ENCODE measurements at regions not wholly inside any gene's neighbourhood (a gene's known extent, or its start where the extent isn't known, plus 50 kb on each side); places are given as distances from the start of the nearest gene placed in this dataset.

- no peak overlapping the region for H3K4me3 ChIP-seq (ENCODE audit: low read length)
- no peak for TF ChIP-seq CTCF (IDR thresholded peaks at IDR 0.05; ENCODE audit: insufficient read depth, low read depth, low read length, missing control alignments)
- DNase-seq (ENCODE audit: low read depth): no peak
Observed at GRCh38 chr20:24790746-24791283, 158.3 kb upstream of the CST7 start.

- TF ChIP-seq CTCF (IDR thresholded peaks at IDR 0.05; ENCODE audit: insufficient read depth, low read depth, low read length, missing control alignments): no peak
- DNase-seq (ENCODE audit: low read depth): no peak
- H3K4me3 ChIP-seq (ENCODE audit: low read length): no peak overlapping the region
Observed at GRCh38 chr20:24791953-24792352, 157.1 kb upstream of the CST7 start.

GRCh38 chr20:24792641-24793495, 156.2 kb upstream of the CST7 start:
- H3K4me3 ChIP-seq (ENCODE audit: low read length): no peak overlapping the region
- TF ChIP-seq CTCF (IDR thresholded peaks at IDR 0.05; ENCODE audit: insufficient read depth, low read depth, low read length, missing control alignments): no peak
- no peak for DNase-seq (ENCODE audit: low read depth)

DNA sequence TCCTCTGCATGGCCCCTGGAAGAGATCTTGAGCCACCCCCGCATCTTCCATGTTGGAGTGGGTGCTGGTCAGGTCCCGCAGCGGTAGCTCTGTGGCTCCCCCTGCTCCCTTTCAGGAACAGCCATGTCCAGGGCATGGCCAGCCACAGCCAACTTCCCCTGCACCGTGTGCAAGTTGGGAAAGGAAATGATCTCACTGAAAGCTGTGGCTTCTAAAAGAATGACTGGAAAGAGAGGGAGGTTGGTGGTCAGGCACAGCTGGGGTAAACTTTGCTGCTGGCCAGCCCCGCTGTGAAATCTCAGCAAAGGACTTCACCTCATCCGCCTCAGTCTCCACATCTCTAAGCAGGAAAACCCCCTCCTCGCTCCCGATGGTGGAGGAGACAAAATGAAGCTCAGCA, 153.6 kb upstream of the CST7 start:
- no peak for DNase-seq (ENCODE audit: low read depth)
- TF ChIP-seq CTCF (IDR thresholded peaks at IDR 0.05; ENCODE audit: insufficient read depth, low read depth, low read length, missing control alignments): no peak
- H3K4me3 ChIP-seq (ENCODE audit: low read length): no peak overlapping the region

GRCh38 chr20:24796236-24796635, 152.8 kb upstream of the CST7 start:
- H3K4me3 ChIP-seq (ENCODE audit: low read length): no peak overlapping the region
- TF ChIP-seq CTCF (IDR thresholded peaks at IDR 0.05; ENCODE audit: insufficient read depth, low read depth, low read length, missing control alignments): no peak
- DNase-seq (ENCODE audit: low read depth): no peak

DNA sequence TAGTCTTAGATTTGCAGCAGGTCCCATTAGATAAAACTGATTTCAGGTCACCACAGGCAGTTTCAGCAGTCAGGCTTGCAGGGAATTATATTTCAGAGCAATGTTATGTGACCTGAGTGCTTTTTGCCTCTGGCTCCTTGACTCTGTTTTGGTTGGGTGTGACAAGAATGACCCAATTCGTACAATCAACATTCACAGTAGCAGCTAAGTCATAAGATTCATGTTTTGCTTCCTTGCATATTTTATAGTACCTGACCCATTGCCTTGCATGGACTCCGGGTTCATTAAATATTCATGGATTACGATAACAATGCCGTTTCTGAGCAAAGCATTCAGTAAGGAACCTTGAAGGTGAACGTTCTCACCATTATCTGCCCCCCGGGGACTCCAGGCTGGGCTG, 152.0 kb upstream of the CST7 start:
- no peak for TF ChIP-seq CTCF (IDR thresholded peaks at IDR 0.05; ENCODE audit: insufficient read depth, low read depth, low read length, missing control alignments)
- no peak for DNase-seq (ENCODE audit: low read depth)
- H3K4me3 ChIP-seq (ENCODE audit: low read length): no peak overlapping the region

Data from epithelial cell of esophagus (primary cell).